NCI-H128 (cell line): ENCODE measurements at regions not wholly inside any gene's neighbourhood (a gene's known extent, or its start where the extent isn't known, plus 50 kb on each side); places are given as distances from the start of the nearest gene placed in this dataset.
A peak's percentile ranks its signal among the peaks of the same experiment; 100 is the strongest.

ENCODE experiments used
- DNase-seq: peaks from one replicate; lab custom pipeline; 2025; ENCODE audit not compliant: unreplicated experiment; lab: John Stamatoyannopoulos, UW

DNA sequence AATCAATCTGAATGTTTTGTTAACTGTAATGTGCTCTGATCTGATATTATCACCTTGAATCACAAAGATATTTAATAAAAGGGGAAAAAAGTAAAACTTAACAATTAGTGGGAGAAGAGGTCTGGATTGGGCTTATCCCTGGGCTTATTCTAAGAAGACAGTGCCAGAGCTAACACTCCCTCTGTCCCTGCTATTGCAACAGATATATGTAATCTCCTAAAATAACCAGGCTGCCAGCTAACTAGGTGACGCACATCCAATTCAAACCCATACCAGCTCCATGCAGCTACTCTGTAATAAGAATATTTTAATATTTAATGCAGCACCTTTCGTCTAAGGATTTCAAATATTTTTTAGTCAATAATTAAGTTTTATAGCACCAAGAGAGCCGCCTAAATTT, 330.1 kb upstream of the MARCKS start:
- no peak for DNase-seq

DNA sequence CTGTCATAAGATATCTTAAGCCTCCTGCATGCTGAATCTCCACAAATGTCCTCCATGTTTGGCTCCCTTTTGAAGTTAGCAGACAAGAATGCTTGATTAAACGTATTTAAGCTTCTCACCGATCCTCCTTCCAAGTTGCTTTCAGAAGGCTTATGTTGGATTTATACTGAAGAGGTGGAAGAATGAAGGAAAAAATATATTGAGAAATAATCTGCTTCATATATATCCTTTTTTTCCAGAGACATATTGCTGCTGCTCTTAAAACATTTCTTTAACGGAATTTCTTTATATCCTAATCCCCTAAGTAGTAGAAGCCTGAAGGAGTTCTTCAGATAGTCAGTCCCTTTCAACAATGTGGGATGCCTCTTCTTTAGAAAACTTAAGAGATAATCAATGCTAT, 329.0 kb upstream of the MARCKS start:
- no peak for DNase-seq

DNA sequence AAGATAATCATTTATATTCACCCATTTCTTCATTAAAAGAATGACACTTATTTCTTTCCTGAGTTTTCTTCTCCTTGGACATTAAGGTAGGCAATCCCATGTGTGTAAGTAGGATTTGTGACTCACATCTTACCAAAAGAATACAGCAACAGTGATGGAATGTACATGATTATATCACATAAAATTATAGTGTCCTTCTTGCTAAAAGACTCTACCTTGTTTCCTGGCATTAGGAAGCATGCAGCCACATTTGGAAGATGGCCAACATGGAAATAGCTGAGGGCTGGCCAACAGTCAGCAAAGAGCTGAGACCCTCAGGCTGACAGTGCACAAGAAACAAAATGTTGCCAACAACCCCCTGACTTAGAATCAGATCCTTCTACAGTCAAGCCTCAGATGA, 327.9 kb upstream of the MARCKS start:
- no peak for DNase-seq

DNA sequence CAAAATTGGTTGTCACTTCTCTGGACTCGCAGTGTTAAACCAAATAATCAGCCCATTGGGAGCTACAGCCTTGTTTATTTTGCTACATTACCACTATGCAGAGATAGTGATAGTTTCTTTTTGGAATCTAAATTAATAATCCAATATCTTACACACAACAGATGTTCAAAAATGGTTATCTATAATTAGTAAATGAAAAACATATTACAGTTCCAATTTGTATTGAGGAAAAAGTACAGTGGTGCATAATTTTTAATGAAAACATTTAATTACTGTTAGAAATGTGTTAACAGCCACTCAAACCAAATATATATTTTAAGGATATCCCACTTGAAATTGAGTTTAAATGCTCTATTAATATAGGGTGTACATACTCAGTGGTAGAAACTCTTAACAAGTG, 327.3 kb upstream of the MARCKS start:
- DNase-seq = no peak

DNA sequence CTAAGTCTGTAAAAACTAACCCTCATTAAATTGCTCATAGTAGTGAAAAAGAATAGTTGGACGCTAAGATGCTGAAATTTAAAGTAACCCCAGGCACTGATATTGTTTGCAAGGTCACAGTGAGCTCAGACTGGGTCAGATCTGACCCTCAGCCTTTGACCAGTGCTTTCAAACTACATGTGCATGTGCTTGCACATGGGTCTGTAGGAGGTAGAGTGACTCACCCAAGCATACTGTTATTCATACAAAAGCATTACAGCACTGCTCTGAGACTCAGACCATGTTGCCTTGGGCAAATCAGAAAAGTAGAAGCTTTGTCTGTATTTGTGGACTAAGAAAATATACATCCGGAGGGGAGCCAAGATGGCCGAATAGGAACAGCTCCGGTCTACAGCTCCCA, 326.4 kb upstream of the MARCKS start:
- DNase-seq = no peak

DNA sequence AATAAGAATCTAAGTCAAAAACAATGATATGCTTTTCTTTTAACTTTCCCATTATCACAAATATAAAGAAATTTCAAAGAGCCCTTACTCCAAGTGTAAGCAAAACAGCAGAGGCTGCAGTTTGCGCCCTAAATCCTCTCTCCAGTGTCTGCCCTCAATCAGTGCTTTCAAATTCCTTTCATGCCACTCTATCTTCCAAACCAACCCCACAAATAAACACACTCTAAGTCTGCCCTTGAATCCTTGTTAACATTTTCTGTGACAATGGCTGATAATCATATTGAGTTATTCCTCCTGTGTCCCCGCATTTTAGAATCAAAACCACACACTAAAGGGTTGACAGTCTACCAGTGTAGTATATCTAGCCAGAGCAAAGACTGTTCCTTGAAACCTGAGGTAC, 317.9 kb upstream of the MARCKS start:
- DNase-seq = no peak

DNA sequence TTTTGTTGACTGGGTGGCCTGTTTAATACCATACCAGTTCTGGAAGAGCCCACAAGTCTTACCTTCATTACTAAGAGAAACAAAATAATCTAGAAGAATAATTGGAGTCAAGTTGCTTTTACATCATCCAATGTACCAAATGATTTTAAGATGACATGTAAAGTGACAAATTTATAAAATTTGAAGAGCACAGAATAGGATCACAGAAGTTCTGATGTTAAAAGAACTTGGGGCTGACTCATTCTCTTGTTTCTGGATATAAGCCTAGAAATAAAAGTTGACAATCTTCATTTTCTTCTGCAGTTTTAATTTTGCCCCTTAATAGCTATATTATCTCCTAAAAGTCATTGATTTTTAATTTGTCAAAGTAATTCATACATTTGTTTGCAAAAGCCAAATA, 317.5 kb upstream of the MARCKS start:
- no peak for DNase-seq

DNA sequence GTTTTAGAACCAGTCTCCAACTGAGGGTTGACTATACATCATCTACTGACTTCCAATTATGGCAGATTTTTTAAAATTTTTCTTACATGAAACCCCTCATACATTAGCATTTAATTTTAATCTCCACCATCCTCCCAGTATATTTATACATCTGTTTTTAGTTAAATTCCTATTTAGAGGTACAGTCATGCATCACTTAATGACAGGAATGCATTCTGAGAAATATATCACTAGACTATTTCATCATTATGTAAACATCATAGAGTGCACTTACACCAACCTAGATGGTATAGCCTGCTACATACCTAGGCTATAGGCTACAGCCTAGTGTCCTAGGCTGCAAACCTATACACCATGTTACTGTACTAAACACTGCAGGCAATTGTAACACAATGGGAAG, 316.7 kb upstream of the MARCKS start:
- DNase-seq = no peak

DNA sequence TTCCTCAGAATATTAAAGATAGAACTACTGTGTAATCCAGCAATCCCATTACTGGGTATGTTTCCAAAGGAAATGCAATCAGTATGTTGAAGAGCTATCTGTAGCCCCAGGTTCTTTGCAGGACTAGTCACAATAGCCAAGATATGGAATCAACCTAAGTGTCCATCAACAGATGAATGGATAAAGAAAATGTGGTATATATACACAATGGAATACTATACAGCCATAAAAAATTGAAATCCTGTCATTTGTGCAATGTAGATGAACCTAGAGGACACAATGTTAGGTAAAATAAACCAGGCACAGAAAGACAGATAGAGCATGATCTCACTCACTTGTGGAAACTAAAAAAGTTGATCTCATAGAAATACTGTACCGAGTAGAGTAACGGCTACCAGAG, 306.0 kb upstream of the MARCKS start:
- no peak for DNase-seq

DNA sequence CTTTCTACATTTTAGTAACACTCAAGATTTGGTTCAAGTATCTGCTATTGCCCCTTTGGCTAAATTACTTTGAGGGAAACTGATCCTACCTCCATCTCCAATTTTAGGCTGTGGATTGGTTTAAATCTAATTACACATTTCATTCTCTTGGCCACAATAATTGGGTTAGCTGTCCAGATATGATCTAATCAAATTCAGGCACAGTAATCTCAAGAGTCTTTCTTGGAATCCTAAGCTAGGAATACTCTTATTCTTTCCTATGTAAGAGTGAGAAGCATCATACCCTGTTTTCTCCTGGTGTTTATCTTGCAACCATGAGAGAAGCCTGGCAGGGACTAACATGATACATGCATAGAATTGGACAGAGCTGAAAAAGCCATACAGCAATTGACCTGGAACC, 300.4 kb upstream of the MARCKS start:
- no peak for DNase-seq

DNA sequence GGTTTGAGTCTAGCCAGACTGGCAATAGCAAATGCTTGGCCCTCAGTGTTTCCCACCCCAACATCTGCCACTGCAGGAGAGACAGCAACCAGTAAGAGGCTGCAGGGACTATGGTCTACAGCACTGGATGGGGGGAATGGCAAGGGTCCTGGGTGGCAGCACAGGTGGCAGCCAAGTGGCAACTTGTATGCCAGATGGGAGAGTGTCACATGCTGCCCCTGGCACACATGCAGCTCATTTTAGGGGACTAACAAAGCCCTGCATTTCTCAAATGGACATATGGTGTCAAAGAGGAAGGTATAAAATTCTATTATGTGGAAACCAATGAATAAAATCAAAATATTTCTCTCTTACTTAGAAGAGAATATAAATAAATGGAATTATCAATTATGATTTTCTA, 298.7 kb upstream of the MARCKS start:
- no peak for DNase-seq

DNA sequence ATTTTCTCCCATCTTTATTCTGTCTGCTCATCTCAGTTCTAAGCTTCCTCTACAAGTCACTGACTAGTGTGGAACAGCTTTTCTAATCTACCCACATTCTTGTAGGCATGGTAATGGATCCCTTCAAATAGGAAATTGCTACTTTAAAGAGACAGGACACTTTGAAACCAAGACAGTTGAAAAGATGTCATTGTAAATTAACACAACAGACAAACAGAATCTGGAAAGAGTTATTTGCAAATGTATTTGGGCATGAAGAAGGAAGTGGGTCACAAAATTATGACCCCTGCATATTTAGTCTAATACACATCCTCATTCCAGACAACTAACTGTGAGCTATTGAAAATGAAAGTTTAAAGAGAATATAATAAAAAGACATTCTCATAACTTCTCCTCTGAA, 298.2 kb upstream of the MARCKS start:
- DNase-seq = no peak

DNA sequence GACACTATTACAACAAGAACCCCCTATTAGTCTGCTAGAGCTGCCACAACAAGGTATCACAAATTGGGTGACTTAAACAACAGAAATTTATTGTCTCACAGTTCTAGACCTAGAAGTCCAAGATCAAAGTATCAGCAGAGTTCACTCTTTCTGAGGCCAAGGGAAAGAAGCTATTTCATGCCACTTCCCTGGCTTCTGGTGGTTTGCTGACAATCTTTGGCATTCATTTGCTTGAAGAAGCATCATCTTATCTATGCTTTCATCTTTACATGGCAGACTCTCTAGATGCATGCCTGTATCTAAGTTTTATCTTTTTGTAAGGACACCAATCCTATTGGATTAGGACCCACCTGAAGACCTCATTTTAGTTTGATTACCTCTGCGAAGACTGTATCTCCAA, 296.8 kb upstream of the MARCKS start:
- DNase-seq = no peak

DNA sequence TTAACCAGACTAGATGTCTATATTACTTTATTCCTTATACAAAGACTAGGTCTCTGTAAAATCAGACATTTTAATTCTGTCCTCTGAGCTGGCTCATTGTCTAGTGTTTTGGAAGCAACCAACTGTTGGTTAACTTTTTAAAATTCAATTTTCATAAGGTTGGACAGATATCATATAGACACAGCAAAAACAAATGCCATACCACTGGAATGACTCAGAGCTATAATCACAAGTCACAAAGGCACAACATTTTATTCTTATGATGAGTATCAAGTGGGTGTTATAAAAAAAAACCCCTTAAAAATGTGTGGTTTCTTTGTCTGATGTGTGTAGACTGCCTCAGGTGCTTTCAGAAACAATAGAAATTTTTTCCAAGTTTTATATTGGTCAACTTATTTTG, 296.2 kb upstream of the MARCKS start:
- no peak for DNase-seq

DNA sequence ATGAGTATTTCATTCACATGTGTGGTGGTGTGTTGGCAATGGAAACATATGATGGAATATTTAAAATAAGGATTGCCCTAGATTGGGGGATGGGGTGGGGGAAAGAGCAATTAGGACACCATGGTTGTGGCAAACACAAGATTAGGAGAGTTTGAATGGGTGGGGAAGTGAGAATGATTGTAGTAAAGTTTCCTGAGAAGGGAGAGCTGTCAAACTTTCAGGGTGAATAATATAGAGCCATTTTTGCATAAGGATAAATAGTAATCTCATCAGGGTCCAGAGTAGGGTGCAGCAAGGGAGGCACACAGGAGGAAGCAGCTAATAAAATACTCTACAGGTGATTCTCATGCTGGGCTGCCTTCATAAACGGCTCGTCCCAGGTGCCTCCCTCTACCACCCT, 294.9 kb upstream of the MARCKS start:
- DNase-seq = no peak

DNA sequence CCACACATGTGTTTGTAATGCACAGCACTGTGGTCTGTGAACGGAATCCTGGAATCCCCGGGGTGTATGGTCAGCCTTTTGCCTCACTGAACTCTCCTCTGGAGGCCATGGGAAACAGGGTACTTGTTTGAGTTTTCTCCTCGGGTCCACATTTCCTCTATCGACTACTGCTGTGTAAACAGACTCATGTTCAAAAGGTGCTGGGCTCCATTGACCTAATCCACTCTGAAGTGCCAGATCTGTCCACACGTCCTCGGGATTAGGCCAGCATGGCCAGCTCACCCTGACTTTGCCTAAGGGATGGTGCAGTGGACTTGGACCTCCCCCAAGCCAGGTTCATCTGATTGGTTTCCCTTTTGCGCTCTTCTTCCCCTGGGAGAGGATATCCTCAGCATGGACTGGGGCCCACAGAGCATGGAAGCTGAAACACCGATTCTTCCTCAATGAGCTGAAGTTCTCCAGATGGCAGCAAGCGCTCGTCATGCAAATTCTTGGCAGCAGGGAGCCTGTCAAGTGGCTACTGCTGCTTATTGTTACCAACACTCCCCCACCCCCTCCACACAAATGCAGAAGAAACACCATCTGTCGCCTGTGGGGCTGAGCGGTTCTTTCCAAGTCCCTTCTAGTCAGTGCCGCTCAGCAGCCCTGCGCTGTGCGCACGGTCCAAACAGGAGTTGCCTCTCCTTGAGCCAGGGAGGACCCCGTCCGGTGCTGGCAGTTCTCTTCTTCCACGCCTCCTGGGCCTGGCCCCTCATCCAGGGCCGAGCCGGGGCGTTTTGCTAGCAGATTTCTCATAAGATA, 292.6 kb upstream of the MARCKS start:
- peak; percentile 77 for DNase-seq

DNA sequence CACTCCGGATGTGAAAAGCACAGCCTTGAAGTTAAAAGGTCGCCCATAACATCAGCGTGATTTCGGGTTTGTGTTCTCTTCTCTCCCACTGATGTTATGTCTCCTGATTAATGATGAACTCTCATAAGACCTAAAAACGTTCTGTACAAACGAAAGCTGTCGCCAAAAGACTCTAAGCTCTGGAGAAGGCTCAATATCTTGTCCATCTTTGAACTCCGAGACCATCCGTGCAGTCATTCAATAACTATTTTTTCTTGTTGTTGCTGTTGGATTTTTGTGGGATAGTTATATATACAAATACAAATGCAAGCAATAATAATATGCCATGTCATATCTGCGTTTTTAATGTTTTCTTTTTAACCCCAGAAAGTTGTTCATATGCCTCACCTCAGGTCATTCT, 291.8 kb upstream of the MARCKS start:
- DNase-seq = no peak

DNA sequence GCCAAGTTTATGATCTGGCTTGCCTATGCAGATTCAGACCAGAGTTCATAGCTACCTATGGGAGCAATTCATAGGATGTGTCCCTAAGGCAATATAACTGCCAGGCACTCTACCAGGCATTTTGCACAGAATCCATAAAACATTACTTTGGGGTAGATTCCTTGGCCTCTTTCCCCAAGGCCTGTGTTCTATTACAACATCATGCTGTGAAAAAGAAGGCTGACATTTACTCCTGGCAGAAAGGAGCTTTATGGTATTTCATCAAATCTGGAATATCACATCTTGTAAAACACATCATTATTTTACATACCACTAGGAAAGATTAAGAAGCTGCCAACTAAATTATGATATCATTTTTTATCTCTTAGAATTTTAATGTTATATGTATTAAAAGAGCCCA, 287.0 kb upstream of the MARCKS start:
- no peak for DNase-seq

DNA sequence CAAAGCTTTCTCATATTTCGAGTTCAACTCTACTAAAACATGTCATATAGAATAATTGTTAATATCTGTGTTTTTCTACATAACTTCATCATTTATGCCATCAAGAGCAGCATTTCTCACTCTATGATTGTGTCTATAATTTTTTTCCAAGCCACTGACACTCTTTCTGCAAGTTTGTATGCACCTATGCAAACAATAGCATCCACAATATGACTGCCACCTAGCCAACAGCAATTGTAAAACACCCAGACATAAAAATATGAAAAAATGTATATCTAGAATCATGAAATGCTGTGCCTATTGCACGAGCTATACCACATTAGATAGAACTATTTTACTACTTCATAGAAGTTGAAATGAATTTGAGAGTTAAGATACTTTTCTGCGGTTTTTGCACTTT, 286.5 kb upstream of the MARCKS start:
- DNase-seq = no peak

DNA sequence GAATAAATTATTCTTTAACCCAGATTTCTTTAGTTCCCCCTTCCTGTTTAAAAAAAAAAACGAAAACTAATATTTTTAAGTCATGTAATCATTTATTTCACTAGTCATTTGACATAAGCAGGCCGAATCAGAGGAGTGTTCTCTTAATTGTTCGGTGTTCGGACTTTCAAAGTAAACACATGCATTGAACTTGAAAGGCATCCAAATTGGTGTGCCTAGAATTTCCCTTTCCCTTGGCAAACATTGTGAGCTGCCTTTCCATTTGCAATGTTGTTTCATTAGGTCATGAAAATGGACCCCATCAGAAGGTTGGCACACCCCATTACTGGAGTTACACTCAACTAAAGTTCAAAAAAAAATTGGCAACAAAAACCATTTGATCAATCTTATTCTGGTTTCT, 283.0 kb upstream of the MARCKS start:
- DNase-seq = no peak

DNA sequence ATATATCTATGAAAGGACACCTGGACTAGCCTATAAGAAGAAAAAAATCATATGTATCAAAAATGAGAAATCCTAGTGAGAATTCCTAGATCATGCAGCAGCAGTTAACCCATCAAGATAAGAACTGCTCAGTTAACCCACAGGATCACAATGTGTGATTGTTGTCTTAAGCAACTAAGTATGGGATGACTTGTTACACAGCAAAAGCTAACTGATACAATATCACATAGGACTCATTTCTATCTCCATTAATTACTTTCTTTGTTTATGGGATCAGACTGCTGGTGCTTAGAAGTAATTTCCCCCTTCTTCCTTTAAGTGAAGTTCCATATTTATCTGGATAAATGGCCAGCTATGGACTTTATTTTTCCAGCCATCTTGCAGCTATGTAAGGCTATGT, 280.8 kb upstream of the MARCKS start:
- DNase-seq = no peak

DNA sequence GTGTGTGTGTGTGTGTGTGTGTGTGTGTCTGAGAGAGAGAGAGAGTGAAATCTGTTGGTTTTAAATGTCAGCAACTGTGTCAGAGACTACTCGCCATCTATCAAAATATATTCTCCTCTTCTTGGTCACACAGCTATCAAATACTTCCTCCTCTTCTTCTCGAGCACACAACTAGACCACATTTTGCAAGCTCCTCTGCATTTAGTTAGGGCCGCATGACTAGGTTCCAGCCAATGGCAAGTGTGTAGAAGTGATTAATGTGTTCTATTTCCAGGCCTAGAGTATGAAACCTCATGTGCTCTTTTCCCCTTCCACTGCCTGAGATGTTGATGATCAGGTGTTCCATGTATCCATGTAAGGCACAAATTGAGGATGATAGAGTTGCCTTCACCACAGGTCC, 278.5 kb upstream of the MARCKS start:
- no peak for DNase-seq

DNA sequence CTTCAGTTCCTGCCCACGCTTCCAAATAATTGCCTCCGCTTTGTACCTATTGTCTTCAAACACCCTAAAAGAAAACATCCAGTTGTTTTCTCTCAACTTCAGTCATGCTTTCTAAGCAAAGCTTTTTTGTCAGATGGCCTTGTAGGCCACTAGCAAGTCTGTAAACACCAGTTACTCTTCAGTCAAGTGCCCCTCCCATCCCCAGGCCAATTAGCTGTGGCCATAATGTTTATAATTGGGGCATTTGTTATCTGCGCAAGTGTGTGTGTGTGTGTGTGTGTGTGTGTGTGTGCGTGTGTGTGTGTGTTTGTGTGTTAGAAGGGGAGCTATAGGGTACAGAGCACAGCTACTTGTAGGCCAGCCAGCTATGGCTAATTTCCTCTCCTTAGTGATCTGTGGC, 272.4 kb upstream of the MARCKS start:
- no peak for DNase-seq

DNA sequence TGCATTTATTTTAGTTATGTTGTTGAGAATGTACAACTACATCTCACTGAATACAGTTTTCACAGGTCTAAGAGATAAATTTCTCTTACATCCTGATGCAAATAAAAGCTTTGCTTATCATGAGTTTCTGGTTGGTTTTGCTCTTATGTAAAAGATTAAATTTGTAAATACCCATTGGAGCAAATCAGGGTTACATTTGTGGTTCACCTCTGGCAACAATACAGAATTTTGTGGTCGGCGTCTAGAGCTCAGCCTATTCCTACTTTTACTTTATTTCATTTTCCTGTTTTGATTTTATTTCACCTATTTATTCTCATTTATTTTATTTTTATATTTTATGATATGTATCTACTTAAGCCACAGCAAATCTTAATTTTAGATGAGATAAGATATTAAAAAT, 271.9 kb upstream of the MARCKS start:
- no peak for DNase-seq
